Esophagus squamous epithelium (tissue), 5 donors: ENCODE measurements at regions not wholly inside any gene's neighbourhood (a gene's known extent, or its start where the extent isn't known, plus 50 kb on each side); places are given as distances from the start of the nearest gene placed in this dataset.

Experiments used
- DNase-seq: peaks from one replicate; lab custom pipeline; 2025; lab: John Stamatoyannopoulos, UW
- H3K27ac ChIP-seq, 4 donors: fragments of 200-600 bp; sonication (generic); one replicate each; pipeline ENCODE4 v1.5.1; 2016 to 2019; ENCODE audit warnings: mild to moderate bottlenecking in 1 of 4
- H3K27me3 ChIP-seq, 4 donors: fragments of 200-600 bp; sonication (generic); 1 replicate in 3 of 4; 2 replicates in 1 of 4; pipeline versions ENCODE4 v1.5.1 to v1.6.0; 2017 to 2021; ENCODE audit warnings: antibody characterized with exemption in 1 of 4
- H3K36me3 ChIP-seq, 3 donors: fragments of 200-600 bp; sonication (generic); one replicate each; pipeline ENCODE4 v1.5.1; 2016 to 2019
- H3K4me1 ChIP-seq, 3 donors: fragments of 200-600 bp; sonication (generic); one replicate each; pipeline ENCODE4 v1.5.1; 2017 to 2019
- H3K4me3 ChIP-seq, 4 donors: fragments of 200-600 bp; sonication (generic); 1 replicate in 3 of 4; 2 replicates in 1 of 4; pipeline ENCODE4 v1.5.1; 2016 to 2019; ENCODE audit warnings: mild to moderate bottlenecking in 2 of 4, moderate library complexity in 1 of 4
- H3K9me3 ChIP-seq, 3 donors: fragments of 200-600 bp; sonication (generic); one replicate each; pipeline ENCODE4 v1.5.1; 2016 to 2019
- POLR2A ChIP-seq, 4 donors: fragments of 450-650 bp; IDR thresholded peaks; one replicate each; pipeline ENCODE4 v1.6.1; 2017; ENCODE audit warnings: antibody characterized with exemption in 4 of 4, mild to moderate bottlenecking in 4 of 4, moderate library complexity in 3 of 4
- WGBS, 2 donors: methylation state at CpG; one replicate each; pipeline ENCODE4 v1.1.5; 2018; 5-methylcytosine and 5-hydroxymethylcytosine counted together
- intact Hi-C: fragments of 100-400 bp; cut with DNase I; formaldehyde crosslinking; loops from one replicate; pipeline ENCODE4 v1.15.0; 2022
- TF ChIP-seq, protein P1 (sequence below), 6 experiments: fragments of 450-650 bp in 4 of 6; fragments of 200-600 bp in 2 of 6; sonication (generic) in 2 of 6; IDR thresholded peaks; one replicate each; pipeline ENCODE4 v1.5.1; 2016 to 2019; ENCODE audit warnings: antibody characterized with exemption in 6 of 6, mild to moderate bottlenecking in 4 of 6, moderate library complexity in 4 of 6
- donor health status: DM: yes; HTN: yes; CAD: no.

DNA sequence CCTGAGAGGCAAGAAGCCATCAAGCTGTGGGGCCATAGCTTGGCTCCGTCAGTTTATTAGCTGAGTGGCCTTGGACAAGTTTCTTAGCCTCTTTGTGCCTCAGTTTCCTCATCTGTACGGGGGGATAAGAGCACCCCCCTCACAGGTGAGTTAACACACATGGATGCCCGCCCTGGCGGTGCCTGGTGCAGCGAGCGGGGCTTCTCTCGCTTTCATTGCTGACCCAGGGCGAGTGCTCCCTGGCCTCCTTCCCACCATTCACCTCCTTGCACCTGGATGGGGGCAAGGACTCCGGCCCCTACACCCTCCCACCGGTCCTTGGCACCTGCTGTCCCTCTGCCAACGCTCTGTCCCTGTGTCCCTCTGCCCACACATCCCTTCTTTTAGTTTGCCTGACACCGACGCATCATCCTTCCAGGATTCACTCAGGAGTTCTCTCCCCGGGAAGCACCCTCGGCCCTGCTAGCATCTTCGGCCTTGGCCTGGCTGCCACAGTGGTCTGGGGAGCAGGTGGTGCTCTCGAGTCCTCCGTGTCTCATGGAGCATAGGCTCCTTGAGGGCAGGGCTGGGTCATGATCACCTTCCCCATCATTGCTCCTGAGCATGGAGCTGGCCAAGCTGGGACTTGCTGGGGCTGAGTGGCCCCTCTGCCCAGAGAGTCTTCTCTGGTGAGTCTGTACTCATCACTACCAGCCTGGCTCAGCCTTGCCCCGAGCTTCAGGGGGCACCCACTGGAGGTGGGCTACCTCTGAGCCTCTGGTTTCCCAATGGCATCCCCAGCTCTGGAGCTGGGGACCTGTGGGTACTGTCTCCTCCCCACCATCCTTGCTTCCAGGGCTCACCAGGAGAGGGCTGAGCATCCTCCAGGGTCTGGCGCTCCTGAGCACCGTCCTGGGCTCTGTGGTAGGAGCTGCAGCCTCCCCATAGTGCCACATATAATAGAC lies 53.8 kb upstream of the SORCS2 start:
- peaks cover 0 to 12% (median 0%) of the 10 kb centered on the region in 3 donors for H3K4me1 ChIP-seq
- H3K27ac ChIP-seq, result no peak overlapping the region
- peaks cover 0 to 12% (median 0%) of the 10 kb centered on the region in 4 donors for H3K27me3 ChIP-seq
- H3K9me3 ChIP-seq, result no peaks in the 10 kb centered on the region
- no peak overlapping the region for H3K4me3 ChIP-seq
- TF ChIP-seq POLR2A (IDR thresholded peaks at IDR 0.05), result no peak
- TF ChIP-seq, protein P1, sequence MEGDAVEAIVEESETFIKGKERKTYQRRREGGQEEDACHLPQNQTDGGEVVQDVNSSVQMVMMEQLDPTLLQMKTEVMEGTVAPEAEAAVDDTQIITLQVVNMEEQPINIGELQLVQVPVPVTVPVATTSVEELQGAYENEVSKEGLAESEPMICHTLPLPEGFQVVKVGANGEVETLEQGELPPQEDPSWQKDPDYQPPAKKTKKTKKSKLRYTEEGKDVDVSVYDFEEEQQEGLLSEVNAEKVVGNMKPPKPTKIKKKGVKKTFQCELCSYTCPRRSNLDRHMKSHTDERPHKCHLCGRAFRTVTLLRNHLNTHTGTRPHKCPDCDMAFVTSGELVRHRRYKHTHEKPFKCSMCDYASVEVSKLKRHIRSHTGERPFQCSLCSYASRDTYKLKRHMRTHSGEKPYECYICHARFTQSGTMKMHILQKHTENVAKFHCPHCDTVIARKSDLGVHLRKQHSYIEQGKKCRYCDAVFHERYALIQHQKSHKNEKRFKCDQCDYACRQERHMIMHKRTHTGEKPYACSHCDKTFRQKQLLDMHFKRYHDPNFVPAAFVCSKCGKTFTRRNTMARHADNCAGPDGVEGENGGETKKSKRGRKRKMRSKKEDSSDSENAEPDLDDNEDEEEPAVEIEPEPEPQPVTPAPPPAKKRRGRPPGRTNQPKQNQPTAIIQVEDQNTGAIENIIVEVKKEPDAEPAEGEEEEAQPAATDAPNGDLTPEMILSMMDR (IDR thresholded peaks at IDR 0.05), result no peak
- DNase-seq, result no peak
- WGBS, 2 donors, result 70 to 84% methylated on average over 17 to 18 of the region's 21 CpGs
- no peaks in the 10 kb centered on the region for H3K36me3 ChIP-seq
- intact Hi-C loops, result no loop called here

GRCh38 chr4:7137326-7138200 lies 54.8 kb upstream of the SORCS2 start:
- peaks cover 0 to 12% (median 0%) of the 10 kb centered on the region in 3 donors for H3K4me1 ChIP-seq
- H3K36me3 ChIP-seq, result no peaks in the 10 kb centered on the region
- WGBS, 2 donors, result 89 to 95% methylated on average over 8 to 11 of the region's 30 CpGs
- TF ChIP-seq, protein P1 (IDR thresholded peaks at IDR 0.05), result no peak
- peaks cover 0 to 6% (median 5%) of the 10 kb centered on the region in 3 donors for H3K9me3 ChIP-seq
- DNase-seq, result no peak
- H3K4me3 ChIP-seq, result no peak overlapping the region
- peaks cover 0 to 12% (median 0%) of the 10 kb centered on the region in 4 donors for H3K27me3 ChIP-seq
- H3K27ac ChIP-seq, result no peak overlapping the region
- intact Hi-C loops, result no loop called here

DNA sequence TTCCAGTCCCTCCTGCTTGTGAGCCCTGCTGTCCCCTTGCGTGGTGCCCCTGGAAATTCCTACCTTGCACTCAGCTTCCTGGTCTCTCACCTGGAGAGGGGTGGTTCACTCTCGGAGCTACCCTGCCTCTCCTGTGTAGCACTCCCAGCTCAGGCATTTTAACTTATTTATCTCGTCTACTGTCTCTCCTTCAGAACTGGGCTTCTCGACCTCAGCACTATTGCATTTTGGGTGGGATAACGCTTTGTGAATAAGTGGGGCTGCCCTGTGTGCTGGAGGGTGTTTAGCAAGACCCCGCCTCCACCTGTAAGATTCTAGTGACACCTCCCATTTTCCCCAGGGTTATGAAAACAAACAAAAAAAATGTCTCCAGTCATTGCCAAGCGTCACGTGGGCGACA lies 56.0 kb upstream of the SORCS2 start:
- Histone ChIP-seq H3K27ac (no peak overlapping the region), H3K4me3 (no peak overlapping the region), H3K27me3 (peaks cover 0 to 12% (median 0%) of the 10 kb centered on the region in 4 donors), H3K9me3 (peaks cover 0 to 6% (median 5%) of the 10 kb centered on the region in 3 donors), H3K4me1 (peaks cover 0 to 12% (median 0%) of the 10 kb centered on the region in 3 donors), H3K36me3 (no peaks in the 10 kb centered on the region)
- TF ChIP-seq, protein P1 (IDR thresholded peaks at IDR 0.05), result no peak
- no peak for TF ChIP-seq POLR2A (IDR thresholded peaks at IDR 0.05)
- no peak for DNase-seq
- intact Hi-C loops, result no loop called here
- WGBS, 2 donors, result 60 to 71% methylated on average over 9 of the region's 9 CpGs

GRCh38 chr4:7135389-7135746 lies 57.0 kb upstream of the SORCS2 start:
- 35 to 39% methylated on average over 6 to 13 of the region's 13 CpGs for WGBS, 2 donors
- TF ChIP-seq, protein P1 (IDR thresholded peaks at IDR 0.05), result no peak
- no peak for TF ChIP-seq POLR2A (IDR thresholded peaks at IDR 0.05)
- H3K4me1 ChIP-seq, result peaks cover 0 to 12% (median 0%) of the 10 kb centered on the region in 3 donors
- intact Hi-C loops, result no loop called here
- no peak for DNase-seq
- peaks cover 0 to 6% (median 5%) of the 10 kb centered on the region in 3 donors for H3K9me3 ChIP-seq
- no peak overlapping the region for H3K4me3 ChIP-seq
- no peaks in the 10 kb centered on the region for H3K36me3 ChIP-seq
- H3K27me3 ChIP-seq, result peaks cover 0 to 5% (median 0%) of the 10 kb centered on the region in 4 donors
- H3K27ac ChIP-seq, result peak overlapping the region in 1 of 4 donors; percentile 60
